Adrenal gland (tissue), 9 donors: ENCODE measurements at regions not wholly inside any gene's neighbourhood (a gene's known extent, or its start where the extent isn't known, plus 50 kb on each side); places are given as distances from the start of the nearest gene placed in this dataset.
"Not testable (repeated sequence)": the region's sequence is repeated elsewhere in the genome, so short reads cannot be mapped to it uniquely, and the experiment has no call there.

Experiments
- DNase-seq, 7 donors: peaks; one replicate each; pipeline ENCODE4 v3.0.0-alpha.2; 2019 to 2020
- H3K27ac ChIP-seq, 5 donors: fragments of 200-600 bp; sonication (generic) in 4 of 5; 1 replicate in 3 of 5; 2 replicates in 2 of 5; pipeline versions ENCODE4 v1.5.1 to v1.8.0; 2016 to 2020; ENCODE audit warnings: mild to moderate bottlenecking in 1 of 5
- H3K27me3 ChIP-seq: fragments of 200-600 bp; 2 replicates; pipeline ENCODE4 v1.8.0; 2021
- H3K36me3 ChIP-seq, 2 donors: fragments of 200-600 bp; replicated peaks in 1 of 2; 1 replicate in 1 of 2; 2 replicates in 1 of 2; pipeline versions ENCODE4 v1.5.1 to v1.8.0; 2018 to 2022
- H3K4me1 ChIP-seq, 2 donors: fragments of 200-600 bp; replicated peaks in 1 of 2; 1 replicate in 1 of 2; 2 replicates in 1 of 2; pipeline versions ENCODE4 v1.5.1 to v1.8.0; 2018 to 2021
- H3K4me3 ChIP-seq, 4 donors: fragments of 200-600 bp; sonication (generic) in 3 of 4; one replicate each; pipeline ENCODE4 v1.5.1; 2016 to 2018
- H3K9me3 ChIP-seq, 3 donors: fragments of 200-600 bp; sonication (generic) in 1 of 3; replicated peaks in 1 of 3; 1 replicate in 2 of 3; 2 replicates in 1 of 3; pipeline versions ENCODE4 v1.5.1 to v1.8.0; 2016 to 2021
- CTCF ChIP-seq, 6 experiments: fragments of 450-650 bp in 4 of 6; fragments of 200-600 bp in 2 of 6; sonication (generic) in 1 of 6; IDR thresholded peaks; 1 replicate in 5 of 6; 2 replicates in 1 of 6; pipeline versions ENCODE4 v1.5.1 to v1.8.0; 2016 to 2021; ENCODE audit warnings: antibody characterized with exemption in 6 of 6, mild to moderate bottlenecking in 2 of 6, moderate library complexity in 1 of 6
- POLR2A ChIP-seq, 2 donors: fragments of 450-650 bp; IDR thresholded peaks; one replicate each; pipeline ENCODE4 v1.6.1; 2017; ENCODE audit warnings: antibody characterized with exemption in 2 of 2, mild to moderate bottlenecking in 2 of 2, moderate library complexity in 1 of 2
- WGBS, 4 donors: extraction: QIAGEN DNeasy Blood & Tissue Kit in 2 of 4; methylation state at CpG; one replicate each; pipeline versions ENCODE4 v1.1.5 to v1.1.7; 2013 to 2017; 5-methylcytosine and 5-hydroxymethylcytosine counted together
- intact Hi-C, 2 donors: fragments of 100-400 bp; cut with DNase I; formaldehyde crosslinking; loops; one replicate each; pipeline versions ENCODE4 v1.14.1 to v1.15.0; 2022 to 2023
- donor health status: healthy with polysubstance abuse.
- donor health status: Bipolar disorder and iron deficiency.
- donor health status: DM: yes; HTN: yes; CAD: no.
- donor health status: DM: no; HTN: no; CAD: no.
- donor health status: DM: no; HTN: no; CAD: no.

GRCh38 chr10:131555406-131555805, 243.9 kb upstream of the TCERG1L start:
- H3K4me3 ChIP-seq: no peak overlapping the region
- WGBS, 4 donors: 52 to 78% (median 62%) methylated on average over 6 to 7 of the region's 7 CpGs
- H3K4me1 ChIP-seq: no peaks in the 10 kb centered on the region
- H3K27me3 ChIP-seq: peaks cover 5% of the 10 kb centered on the region
- intact Hi-C loops: no loop called here
- no peaks in the 10 kb centered on the region for H3K9me3 ChIP-seq
- no peak overlapping the region for H3K27ac ChIP-seq
- DNase-seq: no peak
- no peaks in the 10 kb centered on the region for H3K36me3 ChIP-seq
- no peak for TF ChIP-seq CTCF (IDR thresholded peaks at IDR 0.05)
- TF ChIP-seq POLR2A (IDR thresholded peaks at IDR 0.05): no peak

GRCh38 chr10:131556061-131556896, 244.8 kb upstream of the TCERG1L start:
- Histone ChIP-seq H3K9me3 (no peaks in the 10 kb centered on the region), H3K4me3 (no peak overlapping the region), H3K27me3 (peaks cover 5% of the 10 kb centered on the region), H3K27ac (no peak overlapping the region), H3K36me3 (no peaks in the 10 kb centered on the region), H3K4me1 (no peaks in the 10 kb centered on the region)
- WGBS, 4 donors: 62 to 74% (median 71%) methylated on average over 17 of the region's 17 CpGs
- intact Hi-C loops: no loop called here
- TF ChIP-seq POLR2A (IDR thresholded peaks at IDR 0.05) (no peak), CTCF (IDR thresholded peaks at IDR 0.05) (no peak)
- DNase-seq: no peak

- TF ChIP-seq POLR2A (IDR thresholded peaks at IDR 0.05) (no peak), CTCF (IDR thresholded peaks at IDR 0.05) (no peak)
- 57 to 86% (median 67%) methylated on average over 12 of the region's 12 CpGs for WGBS, 4 donors
- no peak for DNase-seq
- H3K27ac ChIP-seq: no peak overlapping the region
- H3K9me3 ChIP-seq: no peaks in the 10 kb centered on the region
- H3K27me3 ChIP-seq: peaks cover 5% of the 10 kb centered on the region
- intact Hi-C loops: no loop called here
- H3K4me1 ChIP-seq: no peaks in the 10 kb centered on the region
- no peaks in the 10 kb centered on the region for H3K36me3 ChIP-seq
- H3K4me3 ChIP-seq: no peak overlapping the region
Measured at GRCh38 chr10:131556897-131557495, 245.5 kb upstream of the TCERG1L start.

- intact Hi-C loops, H3K4me3 ChIP-seq, H3K27ac ChIP-seq, H3K36me3 ChIP-seq, H3K9me3 ChIP-seq, H3K4me1 ChIP-seq, H3K27me3 ChIP-seq, DNase-seq: not testable (repeated sequence)
- WGBS, 4 donors: 61 to 84% (median 75%) methylated on average over 9 of the region's 9 CpGs
Measured at GRCh38 chr10:131557956-131558355, 246.4 kb upstream of the TCERG1L start.
